ENCODE measurements at regions not wholly inside any gene's neighbourhood (a gene's known extent, or its start where the extent isn't known, plus 50 kb on each side); places are given as distances from the start of the nearest gene placed in this dataset.

- TF ChIP-seq JUND (IDR thresholded peaks at IDR 0.05) (no peak), EZH2 (IDR thresholded peaks at IDR 0.05) (no peak), CTCF (IDR thresholded peaks at IDR 0.05 in 2 of 3, conservative IDR thresholded peaks at IDR 0.05 in 1 of 3; ENCODE audit: borderline replicate concordance in 1 of 3, insufficient read depth in 1 of 3, low read depth in 2 of 3, low read length in 2 of 3) (no peak), SP1 (IDR thresholded peaks at IDR 0.05; ENCODE audit: low read depth) (no peak), ZFX (IDR thresholded peaks at IDR 0.05) (no peak), YY1 (IDR thresholded peaks at IDR 0.05; ENCODE audit: extremely low read depth, insufficient replicate concordance, low read depth, low read length) (no peak), POLR2AphosphoS5 (IDR thresholded peaks at IDR 0.05; ENCODE audit: low read depth, low read length) (no peak), SRF (IDR thresholded peaks at IDR 0.05; ENCODE audit: low read depth) (no peak), POLR2A (IDR thresholded peaks at IDR 0.05; ENCODE audit: borderline replicate concordance, extremely low read depth, insufficient read depth, insufficient read length) (no peak), REST (IDR thresholded peaks at IDR 0.05; ENCODE audit: low read depth) (no peak)
Measured at GRCh38 chr4:124806403-124806802, 93.9 kb upstream of the ANKRD50 start.

Data from HCT116 (cell line).